ENCODE measurements at regions not wholly inside any gene's neighbourhood (a gene's known extent, or its start where the extent isn't known, plus 50 kb on each side); places are given as distances from the start of the nearest gene placed in this dataset.

DNA sequence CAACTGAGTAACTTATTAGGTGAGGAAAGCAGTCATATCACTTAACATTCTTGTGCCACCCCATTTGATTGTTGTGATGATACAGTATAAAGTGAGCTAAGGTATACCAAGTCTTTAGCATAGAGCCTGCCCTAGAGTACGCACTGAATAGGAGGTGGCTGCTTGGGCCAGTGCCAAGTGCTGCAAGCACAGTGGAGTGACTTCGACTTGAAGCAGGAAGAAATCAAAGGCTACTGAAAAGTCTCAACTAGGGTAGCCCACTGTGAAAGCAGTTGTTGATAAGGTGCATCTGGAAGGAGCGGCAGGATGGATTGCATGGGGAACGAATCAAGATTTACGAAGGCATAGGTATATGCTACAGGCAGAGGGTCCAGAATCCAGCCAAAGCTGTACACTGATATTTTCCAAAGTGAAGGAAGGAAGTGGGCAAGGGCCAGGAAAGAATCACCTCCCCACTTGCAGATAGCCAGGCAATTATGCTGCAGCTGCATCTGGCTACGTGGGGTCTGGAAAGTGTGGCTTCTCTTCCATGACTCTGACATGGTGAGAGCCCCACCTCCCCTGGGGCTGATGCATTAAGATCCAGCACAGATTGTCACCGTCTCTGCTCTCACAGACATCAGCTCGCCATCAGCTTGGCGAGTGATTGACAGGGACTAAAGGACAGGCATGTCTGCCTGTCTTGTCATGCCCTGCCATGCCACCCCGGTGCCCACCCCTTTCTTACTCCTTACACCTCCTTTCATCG, 287.0 kb upstream of the PLXNA2 start:
- Histone ChIP-seq H3K4me3 (ENCODE audit: low read depth, low read length) (no peak overlapping the region), H3K9me3 (ENCODE audit: control insufficient read depth, insufficient read depth, low read length) (no peaks in the 10 kb centered on the region), H3K36me3 (ENCODE audit: control insufficient read depth, insufficient read depth, low read length) (no peaks in the 10 kb centered on the region), H3K27ac (ENCODE audit: low read depth, low read length) (no peak overlapping the region), H3K4me1 (ENCODE audit: control insufficient read depth, insufficient read depth, low read length) (peaks cover 15% of the 10 kb centered on the region), H3K27me3 (ENCODE audit: control insufficient read depth, insufficient read depth, low read length) (no peaks in the 10 kb centered on the region)
- peak in 2 of 6 donors; percentile 47 to 70 for DNase-seq (ENCODE audit: low read depth in 4 of 6, low spot score in 6 of 6)
- 69% methylated on average over 10 of the region's 11 CpGs for WGBS (ENCODE audit: insufficient coverage)

DNA sequence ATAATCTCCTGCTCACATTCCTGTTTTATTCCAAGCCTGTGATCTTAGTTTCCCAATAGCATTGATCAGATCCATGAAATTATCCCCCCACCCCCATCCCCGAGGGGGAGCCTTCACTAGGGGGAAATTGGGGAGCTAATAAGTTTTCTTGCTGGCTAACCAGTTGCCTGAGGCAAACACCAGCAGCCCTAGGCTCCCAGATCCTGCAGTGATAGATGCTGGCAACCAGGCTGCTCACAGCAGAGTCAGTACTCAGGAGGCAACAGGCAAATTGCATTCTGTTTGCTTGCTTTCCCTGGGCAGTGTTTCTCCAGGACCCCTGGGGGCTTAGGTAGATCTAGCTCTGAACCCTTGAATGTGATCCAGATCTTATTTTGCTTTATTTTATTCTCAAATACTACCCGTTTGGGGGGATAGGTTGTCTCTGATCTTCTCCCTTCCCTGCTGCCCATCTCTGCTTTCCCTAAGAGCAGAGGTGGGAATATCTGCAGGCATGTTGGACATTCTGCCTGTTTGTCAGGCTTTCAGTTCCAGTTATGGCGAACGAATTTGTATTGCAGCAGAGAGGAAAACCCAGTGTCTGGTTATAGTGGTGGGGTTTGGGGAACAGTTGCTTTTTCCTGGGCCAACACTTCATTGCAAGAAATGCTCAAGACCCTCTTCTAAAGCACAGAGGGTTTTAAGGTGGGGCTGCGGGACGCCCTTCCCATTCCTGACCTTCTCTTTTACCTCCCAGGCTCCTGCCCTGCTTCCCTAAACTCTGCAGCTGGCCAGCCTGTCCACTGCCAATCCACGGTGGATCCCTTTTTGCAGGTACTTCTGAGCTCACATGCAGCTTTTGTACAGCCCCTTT, 289.8 kb upstream of the PLXNA2 start:
- DNase-seq (ENCODE audit: low read depth in 4 of 6, low spot score in 6 of 6): peak in 1 of 6 donors; percentile 36
- Histone ChIP-seq H3K27ac (ENCODE audit: low read depth, low read length) (no peak overlapping the region), H3K4me3 (ENCODE audit: low read depth, low read length) (no peak overlapping the region), H3K36me3 (ENCODE audit: control insufficient read depth, insufficient read depth, low read length) (no peaks in the 10 kb centered on the region), H3K9me3 (ENCODE audit: control insufficient read depth, insufficient read depth, low read length) (no peaks in the 10 kb centered on the region), H3K4me1 (ENCODE audit: control insufficient read depth, insufficient read depth, low read length) (peaks cover 15% of the 10 kb centered on the region), H3K27me3 (ENCODE audit: control insufficient read depth, insufficient read depth, low read length) (no peaks in the 10 kb centered on the region)
- WGBS (ENCODE audit: insufficient coverage): 59% methylated on average over 6 of the region's 7 CpGs

DNA sequence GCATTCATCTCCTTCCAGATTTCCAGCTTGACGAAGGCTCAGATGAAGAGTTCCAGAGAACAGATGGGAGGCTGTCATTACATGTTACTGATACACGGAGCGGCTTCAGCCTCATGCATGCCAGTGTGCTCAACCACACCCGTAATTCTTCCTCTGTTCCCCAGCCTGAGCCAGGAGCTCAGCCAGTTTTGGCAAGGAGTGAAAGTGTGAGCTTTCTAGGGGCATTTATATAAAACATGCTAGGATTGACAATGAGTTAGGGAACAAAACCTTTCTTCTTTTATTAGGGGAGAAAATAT, 290.4 kb upstream of the PLXNA2 start:
- peak in 2 of 6 donors; percentile 76 to 93 for DNase-seq (ENCODE audit: low read depth in 4 of 6, low spot score in 6 of 6)
- Histone ChIP-seq H3K27ac (ENCODE audit: low read depth, low read length) (no peak overlapping the region), H3K27me3 (ENCODE audit: control insufficient read depth, insufficient read depth, low read length) (no peaks in the 10 kb centered on the region), H3K4me3 (ENCODE audit: low read depth, low read length) (no peak overlapping the region), H3K36me3 (ENCODE audit: control insufficient read depth, insufficient read depth, low read length) (no peaks in the 10 kb centered on the region), H3K4me1 (ENCODE audit: control insufficient read depth, insufficient read depth, low read length) (peaks cover 12% of the 10 kb centered on the region), H3K9me3 (ENCODE audit: control insufficient read depth, insufficient read depth, low read length) (no peaks in the 10 kb centered on the region)
- WGBS (ENCODE audit: insufficient coverage): 17% methylated on average over 1 of the region's 4 CpGs

DNA sequence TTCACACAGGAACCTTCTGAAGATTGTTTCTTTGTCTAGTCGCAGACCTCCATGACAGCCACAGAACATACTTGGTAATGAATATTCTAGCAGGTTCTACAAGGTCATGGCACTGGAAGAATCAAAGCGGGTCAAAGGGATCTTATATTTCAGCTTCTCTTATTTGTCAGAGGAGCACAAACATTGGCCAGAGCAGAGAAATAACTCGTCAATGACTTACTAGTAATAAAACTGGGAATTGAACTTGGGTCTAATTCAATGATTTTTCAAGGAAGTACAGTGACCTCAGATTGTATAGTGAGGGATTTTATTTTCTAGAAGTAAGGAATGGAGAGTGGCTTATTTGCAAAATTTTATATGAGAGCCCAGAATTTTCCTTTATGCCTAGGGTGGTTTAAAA, 290.8 kb upstream of the PLXNA2 start:
- no peaks in the 10 kb centered on the region for H3K9me3 ChIP-seq (ENCODE audit: control insufficient read depth, insufficient read depth, low read length)
- no peak overlapping the region for H3K4me3 ChIP-seq (ENCODE audit: low read depth, low read length)
- no peak for DNase-seq (ENCODE audit: low read depth in 4 of 6, low spot score in 6 of 6)
- WGBS (ENCODE audit: insufficient coverage): 45% methylated on average over 2 of the region's 3 CpGs
- H3K36me3 ChIP-seq (ENCODE audit: control insufficient read depth, insufficient read depth, low read length): no peaks in the 10 kb centered on the region
- H3K27me3 ChIP-seq (ENCODE audit: control insufficient read depth, insufficient read depth, low read length): no peaks in the 10 kb centered on the region
- no peak overlapping the region for H3K27ac ChIP-seq (ENCODE audit: low read depth, low read length)
- H3K4me1 ChIP-seq (ENCODE audit: control insufficient read depth, insufficient read depth, low read length): peaks cover 10% of the 10 kb centered on the region

DNA sequence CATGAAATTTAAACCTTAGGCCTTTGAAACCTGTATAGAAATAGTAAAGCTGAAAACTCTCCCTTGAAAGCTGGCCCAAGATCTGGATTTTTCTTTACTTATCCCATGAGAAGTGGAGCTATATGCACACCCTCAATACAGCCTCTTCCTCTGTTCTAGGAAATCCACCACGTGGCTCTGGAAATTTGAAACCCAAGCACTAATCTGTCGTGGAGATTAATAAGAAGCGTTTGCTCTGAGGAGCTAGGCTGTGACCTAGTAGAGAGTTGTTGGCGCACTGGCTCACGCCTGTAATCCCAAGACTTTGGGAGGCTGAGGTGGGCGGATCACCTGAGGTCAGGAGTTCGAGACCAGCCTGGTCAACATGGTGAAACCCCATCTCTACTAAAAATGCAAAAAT, 291.3 kb upstream of the PLXNA2 start:
- WGBS (ENCODE audit: insufficient coverage): 90% methylated on average over 4 of the region's 7 CpGs
- no peak overlapping the region for H3K4me3 ChIP-seq (ENCODE audit: low read depth, low read length)
- no peak overlapping the region for H3K27ac ChIP-seq (ENCODE audit: low read depth, low read length)
- no peaks in the 10 kb centered on the region for H3K27me3 ChIP-seq (ENCODE audit: control insufficient read depth, insufficient read depth, low read length)
- peaks cover 10% of the 10 kb centered on the region for H3K4me1 ChIP-seq (ENCODE audit: control insufficient read depth, insufficient read depth, low read length)
- no peak for DNase-seq (ENCODE audit: low read depth in 4 of 6, low spot score in 6 of 6)
- no peaks in the 10 kb centered on the region for H3K9me3 ChIP-seq (ENCODE audit: control insufficient read depth, insufficient read depth, low read length)
- H3K36me3 ChIP-seq (ENCODE audit: control insufficient read depth, insufficient read depth, low read length): no peaks in the 10 kb centered on the region

DNA sequence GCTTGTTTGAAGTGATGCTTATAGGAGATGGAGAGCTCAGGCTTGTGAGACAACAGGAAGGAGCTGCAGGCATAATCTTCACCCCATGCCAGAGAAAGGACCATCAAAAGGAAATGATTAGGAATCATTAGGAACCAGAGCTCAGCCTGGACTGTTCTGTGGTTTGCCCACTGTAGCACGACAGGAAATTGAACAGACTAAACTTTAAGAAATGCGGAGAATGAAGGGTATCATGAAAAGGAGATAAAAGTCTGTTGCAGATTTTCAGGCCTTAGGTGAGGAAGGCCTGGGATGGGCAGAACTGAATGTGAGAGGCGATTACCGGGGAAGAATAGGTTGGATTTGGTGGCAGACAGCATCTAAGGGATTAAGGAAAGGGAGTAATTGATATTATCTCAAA, 292.0 kb upstream of the PLXNA2 start:
- DNase-seq (ENCODE audit: low read depth in 4 of 6, low spot score in 6 of 6): no peak
- Histone ChIP-seq H3K4me1 (ENCODE audit: control insufficient read depth, insufficient read depth, low read length) (peaks cover 10% of the 10 kb centered on the region), H3K36me3 (ENCODE audit: control insufficient read depth, insufficient read depth, low read length) (no peaks in the 10 kb centered on the region), H3K27ac (ENCODE audit: low read depth, low read length) (no peak overlapping the region), H3K4me3 (ENCODE audit: low read depth, low read length) (no peak overlapping the region), H3K27me3 (ENCODE audit: control insufficient read depth, insufficient read depth, low read length) (no peaks in the 10 kb centered on the region), H3K9me3 (ENCODE audit: control insufficient read depth, insufficient read depth, low read length) (no peaks in the 10 kb centered on the region)
- 71% methylated on average over 4 of the region's 4 CpGs for WGBS (ENCODE audit: insufficient coverage)

DNA sequence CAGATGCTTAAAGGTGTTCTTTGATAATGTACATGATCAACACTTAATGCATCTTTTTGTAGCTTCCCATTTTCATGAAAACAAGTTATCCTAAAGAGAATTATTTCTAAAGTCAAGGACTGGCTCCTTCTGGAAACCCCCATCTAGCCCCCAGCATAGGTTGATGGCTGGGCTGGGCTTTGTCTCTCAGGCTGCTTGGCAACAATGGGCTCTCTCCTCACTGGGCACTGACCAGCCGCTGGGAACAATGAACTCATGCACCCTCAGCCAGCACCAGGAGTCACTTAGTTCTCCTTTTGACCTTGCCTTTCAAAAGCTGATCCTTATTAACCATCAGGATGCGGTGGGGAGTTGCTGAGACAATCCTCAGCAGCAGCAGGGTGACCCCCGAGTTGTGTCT, 293.0 kb upstream of the PLXNA2 start:
- no peak for DNase-seq (ENCODE audit: low read depth in 4 of 6, low spot score in 6 of 6)
- no CpG with 5 or more reads among the region's 3 CpGs for WGBS (ENCODE audit: insufficient coverage)
- Histone ChIP-seq H3K36me3 (ENCODE audit: control insufficient read depth, insufficient read depth, low read length) (no peaks in the 10 kb centered on the region), H3K27me3 (ENCODE audit: control insufficient read depth, insufficient read depth, low read length) (no peaks in the 10 kb centered on the region), H3K27ac (ENCODE audit: low read depth, low read length) (no peak overlapping the region), H3K4me3 (ENCODE audit: low read depth, low read length) (no peak overlapping the region), H3K9me3 (ENCODE audit: control insufficient read depth, insufficient read depth, low read length) (no peaks in the 10 kb centered on the region), H3K4me1 (ENCODE audit: control insufficient read depth, insufficient read depth, low read length) (peaks cover 12% of the 10 kb centered on the region)

DNA sequence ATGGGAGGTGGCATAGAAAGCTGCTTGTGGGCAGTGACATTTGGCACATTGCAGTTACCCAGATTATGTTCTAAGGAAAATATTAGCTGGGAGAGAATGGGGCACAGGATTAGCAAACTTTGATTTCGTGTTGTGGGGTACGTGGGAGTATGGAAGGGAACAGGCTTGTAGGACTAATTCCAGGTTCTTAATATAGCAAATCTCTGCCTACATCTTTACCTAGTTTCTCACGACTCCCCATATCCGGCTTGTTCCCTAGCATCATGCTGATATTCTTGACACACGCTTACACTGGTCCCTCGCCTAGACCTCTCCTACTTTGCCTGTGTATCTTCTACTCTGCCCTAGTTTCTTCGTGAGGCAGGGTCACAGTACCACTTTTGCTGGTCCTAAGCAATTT, 293.9 kb upstream of the PLXNA2 start:
- H3K27ac ChIP-seq (ENCODE audit: low read depth, low read length): no peak overlapping the region
- no peak overlapping the region for H3K4me3 ChIP-seq (ENCODE audit: low read depth, low read length)
- 98% methylated on average over 4 of the region's 7 CpGs for WGBS (ENCODE audit: insufficient coverage)
- H3K36me3 ChIP-seq (ENCODE audit: control insufficient read depth, insufficient read depth, low read length): no peaks in the 10 kb centered on the region
- H3K27me3 ChIP-seq (ENCODE audit: control insufficient read depth, insufficient read depth, low read length): no peaks in the 10 kb centered on the region
- peaks cover 12% of the 10 kb centered on the region for H3K4me1 ChIP-seq (ENCODE audit: control insufficient read depth, insufficient read depth, low read length)
- H3K9me3 ChIP-seq (ENCODE audit: control insufficient read depth, insufficient read depth, low read length): no peaks in the 10 kb centered on the region
- no peak for DNase-seq (ENCODE audit: low read depth in 4 of 6, low spot score in 6 of 6)

DNA sequence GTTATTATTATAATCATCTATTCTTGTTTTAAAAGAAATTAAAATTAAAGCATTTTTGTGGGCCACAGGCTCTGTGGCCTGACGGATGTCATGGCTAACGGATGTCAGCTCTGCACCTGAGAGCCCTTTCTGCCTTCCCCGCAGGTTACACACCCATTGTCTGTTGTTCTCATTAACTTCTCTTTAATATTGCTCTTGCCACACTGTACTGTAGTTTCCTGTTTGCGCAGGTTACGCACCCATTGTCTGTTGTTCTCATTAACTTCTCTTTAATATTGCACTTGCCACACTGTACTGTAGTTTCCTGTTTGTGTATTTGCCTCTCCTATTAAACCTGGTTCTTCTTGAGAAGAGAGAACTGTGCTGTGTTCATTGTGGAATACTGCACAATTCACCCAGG, 294.4 kb upstream of the PLXNA2 start:
- no peaks in the 10 kb centered on the region for H3K36me3 ChIP-seq (ENCODE audit: control insufficient read depth, insufficient read depth, low read length)
- WGBS (ENCODE audit: insufficient coverage): 90% methylated on average over 2 of the region's 5 CpGs

DNA sequence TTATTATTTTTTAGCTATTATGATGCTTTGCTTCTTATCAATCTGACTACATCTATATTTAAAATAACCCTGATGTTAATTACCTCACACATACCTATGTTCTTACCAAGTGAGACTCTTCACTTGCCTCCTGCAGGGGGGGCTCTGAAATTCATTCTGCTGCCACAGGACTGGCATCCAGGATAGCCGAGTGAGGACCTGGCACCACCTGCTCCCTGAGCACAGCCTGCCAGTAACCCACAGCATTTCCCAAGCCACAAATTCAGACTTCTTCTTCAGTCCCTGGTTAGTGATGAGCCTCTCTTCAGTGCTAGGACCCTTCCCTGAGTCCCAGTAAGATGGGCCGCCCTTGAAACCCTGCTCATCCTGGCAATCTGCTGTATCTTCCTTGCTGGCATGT, 296.5 kb upstream of the PLXNA2 start:
- peaks cover 2% of the 10 kb centered on the region for H3K4me1 ChIP-seq (ENCODE audit: control insufficient read depth, insufficient read depth, low read length)
- DNase-seq (ENCODE audit: low read depth in 4 of 6, low spot score in 6 of 6): no peak
- H3K27ac ChIP-seq (ENCODE audit: low read depth, low read length): no peak overlapping the region
- no peaks in the 10 kb centered on the region for H3K27me3 ChIP-seq (ENCODE audit: control insufficient read depth, insufficient read depth, low read length)
- WGBS (ENCODE audit: insufficient coverage): 88% methylated on average over 2 of the region's 2 CpGs
- no peaks in the 10 kb centered on the region for H3K36me3 ChIP-seq (ENCODE audit: control insufficient read depth, insufficient read depth, low read length)
- H3K4me3 ChIP-seq (ENCODE audit: low read depth, low read length): no peak overlapping the region
- H3K9me3 ChIP-seq (ENCODE audit: control insufficient read depth, insufficient read depth, low read length): no peaks in the 10 kb centered on the region

More for the DNA sequence above, 294.4 kb upstream of the PLXNA2 start:
- Histone ChIP-seq H3K9me3 (ENCODE audit: control insufficient read depth, insufficient read depth, low read length) (no peaks in the 10 kb centered on the region), H3K4me1 (ENCODE audit: control insufficient read depth, insufficient read depth, low read length) (peaks cover 10% of the 10 kb centered on the region), H3K27ac (ENCODE audit: low read depth, low read length) (no peak overlapping the region), H3K4me3 (ENCODE audit: low read depth, low read length) (no peak overlapping the region), H3K27me3 (ENCODE audit: control insufficient read depth, insufficient read depth, low read length) (no peaks in the 10 kb centered on the region)
- no peak for DNase-seq (ENCODE audit: low read depth in 4 of 6, low spot score in 6 of 6)
